RWPE2 (cell line): ENCODE measurements at regions not wholly inside any gene's neighbourhood (a gene's known extent, or its start where the extent isn't known, plus 50 kb on each side); places are given as distances from the start of the nearest gene placed in this dataset.

Experiments used
- ATAC-seq: fragments of 200-7000 bp; cut with Tn5 transposase; 3 replicates; pipeline ENCODE4 v1.9.1; 2021; ENCODE audit warnings: low read depth
- DNase-seq: peaks from one replicate; pipeline ENCODE4 v3.0.0-alpha.2; 2020; ENCODE audit warnings: low spot score
- H3K27ac ChIP-seq: fragments of 450-650 bp; 2 replicates; pipeline ENCODE4 v1.5.1; 2017; ENCODE audit warnings: mild to moderate bottlenecking; ENCODE audit not compliant: poor library complexity, severe bottlenecking
- H3K27me3 ChIP-seq: fragments of 250-450 bp; sonication (Bioruptor Pico); 2 replicates; pipeline ENCODE4 v1.5.1; 2021; ENCODE audit warnings: mild to moderate bottlenecking, moderate library complexity; ENCODE audit not compliant: insufficient read depth, poor library complexity, severe bottlenecking
- H3K36me3 ChIP-seq: fragments of 250-450 bp; sonication (Bioruptor Pico); 2 replicates; pipeline ENCODE4 v1.5.1; 2020; ENCODE audit warnings: low read depth, mild to moderate bottlenecking, moderate library complexity
- H3K4me1 ChIP-seq: fragments of 250-450 bp; sonication (Bioruptor Pico); 2 replicates; pipeline ENCODE4 v1.5.1; 2021; ENCODE audit warnings: mild to moderate bottlenecking, moderate library complexity; ENCODE audit not compliant: insufficient read depth, poor library complexity, severe bottlenecking
- H3K4me3 ChIP-seq: fragments of 250-450 bp; sonication (Bioruptor Pico); 2 replicates; pipeline ENCODE4 v1.5.1; 2021; ENCODE audit warnings: mild to moderate bottlenecking, moderate library complexity; ENCODE audit not compliant: severe bottlenecking
- H3K9me3 ChIP-seq: fragments of 250-450 bp; sonication (Bioruptor Pico); 2 replicates; pipeline ENCODE4 v1.5.1; 2021; ENCODE audit warnings: mild to moderate bottlenecking, moderate library complexity; ENCODE audit not compliant: severe bottlenecking
- TF ChIP-seq, protein P1 (sequence below): fragments of 450-650 bp; IDR thresholded peaks from one replicate; pipeline ENCODE4 v1.5.1; 2017; ENCODE audit warnings: mild to moderate bottlenecking, moderate library complexity; ENCODE audit not compliant: poor library complexity, severe bottlenecking

DNA sequence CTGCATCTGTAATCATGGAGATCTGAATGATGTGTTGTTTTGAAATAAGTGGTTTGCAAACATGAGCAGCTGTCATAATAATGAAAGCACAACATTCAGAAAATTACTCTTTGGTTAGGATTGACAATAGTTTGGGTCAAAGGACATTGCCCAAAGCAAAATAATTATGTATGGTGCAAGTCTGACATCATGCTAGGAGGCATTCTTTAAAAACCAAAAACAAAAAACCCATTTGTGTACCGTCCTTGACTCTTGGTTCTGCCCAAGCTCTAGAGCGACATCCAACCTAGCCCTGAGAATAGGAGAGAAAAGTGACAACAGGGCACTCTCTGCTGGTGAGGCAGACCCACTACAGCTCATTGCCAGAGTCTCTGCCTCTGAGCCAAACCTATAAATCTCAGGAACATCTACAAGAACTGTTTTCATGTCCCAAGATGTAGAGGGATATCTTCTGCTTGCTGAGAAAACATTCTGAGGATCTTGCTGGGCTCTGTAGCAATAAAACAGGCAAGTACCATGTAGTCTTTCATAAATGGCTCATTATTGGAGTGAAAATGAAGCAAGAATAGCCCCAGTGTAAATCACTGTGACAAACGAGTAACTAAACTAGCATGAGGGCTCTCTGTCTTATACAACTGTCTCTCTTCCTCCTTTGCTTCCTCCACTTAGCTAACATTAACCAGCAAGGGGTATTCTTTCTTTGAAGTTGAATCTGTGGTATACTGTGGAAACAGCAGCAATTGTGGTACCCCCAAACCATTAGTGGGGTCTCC is 266.8 kb upstream of the CXCR4 start:
- H3K27ac ChIP-seq, result no peak overlapping the region
- no peaks in the 10 kb centered on the region for H3K27me3 ChIP-seq
- H3K4me3 ChIP-seq, result no peak overlapping the region
- TF ChIP-seq, protein P1, sequence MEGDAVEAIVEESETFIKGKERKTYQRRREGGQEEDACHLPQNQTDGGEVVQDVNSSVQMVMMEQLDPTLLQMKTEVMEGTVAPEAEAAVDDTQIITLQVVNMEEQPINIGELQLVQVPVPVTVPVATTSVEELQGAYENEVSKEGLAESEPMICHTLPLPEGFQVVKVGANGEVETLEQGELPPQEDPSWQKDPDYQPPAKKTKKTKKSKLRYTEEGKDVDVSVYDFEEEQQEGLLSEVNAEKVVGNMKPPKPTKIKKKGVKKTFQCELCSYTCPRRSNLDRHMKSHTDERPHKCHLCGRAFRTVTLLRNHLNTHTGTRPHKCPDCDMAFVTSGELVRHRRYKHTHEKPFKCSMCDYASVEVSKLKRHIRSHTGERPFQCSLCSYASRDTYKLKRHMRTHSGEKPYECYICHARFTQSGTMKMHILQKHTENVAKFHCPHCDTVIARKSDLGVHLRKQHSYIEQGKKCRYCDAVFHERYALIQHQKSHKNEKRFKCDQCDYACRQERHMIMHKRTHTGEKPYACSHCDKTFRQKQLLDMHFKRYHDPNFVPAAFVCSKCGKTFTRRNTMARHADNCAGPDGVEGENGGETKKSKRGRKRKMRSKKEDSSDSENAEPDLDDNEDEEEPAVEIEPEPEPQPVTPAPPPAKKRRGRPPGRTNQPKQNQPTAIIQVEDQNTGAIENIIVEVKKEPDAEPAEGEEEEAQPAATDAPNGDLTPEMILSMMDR, result peak; percentile 33
- H3K4me1 ChIP-seq, result no peaks in the 10 kb centered on the region
- no peak for DNase-seq
- no peaks in the 10 kb centered on the region for H3K36me3 ChIP-seq
- ATAC-seq, result peak; percentile 58; the same call in 1 of the 3 replicates
- no peaks in the 10 kb centered on the region for H3K9me3 ChIP-seq

DNA sequence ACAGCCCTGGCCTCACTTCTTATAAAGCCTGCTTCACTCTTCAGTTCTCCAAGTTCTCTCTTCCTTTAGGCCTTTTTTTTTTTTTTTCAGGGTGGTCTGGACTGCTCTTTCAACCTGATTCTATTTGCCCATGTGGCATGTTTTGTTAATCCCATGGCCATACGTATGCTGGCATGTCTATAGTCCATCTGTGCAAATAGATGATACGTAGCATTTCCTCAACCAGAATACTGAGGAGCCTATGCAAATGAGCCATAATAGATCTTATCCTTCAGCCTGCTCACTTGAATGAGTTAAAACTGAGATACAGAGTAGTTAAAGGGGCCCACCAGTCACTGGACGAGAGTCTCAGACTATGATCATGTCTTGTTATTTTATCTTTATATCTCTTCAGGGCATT is 265.2 kb upstream of the CXCR4 start:
- TF ChIP-seq, protein P1, result no peak
- no peak overlapping the region for H3K4me3 ChIP-seq
- H3K9me3 ChIP-seq, result no peaks in the 10 kb centered on the region
- ATAC-seq (no peak), DNase-seq (no peak)
- no peaks in the 10 kb centered on the region for H3K27me3 ChIP-seq
- no peaks in the 10 kb centered on the region for H3K4me1 ChIP-seq
- no peak overlapping the region for H3K27ac ChIP-seq
- H3K36me3 ChIP-seq, result no peaks in the 10 kb centered on the region

DNA sequence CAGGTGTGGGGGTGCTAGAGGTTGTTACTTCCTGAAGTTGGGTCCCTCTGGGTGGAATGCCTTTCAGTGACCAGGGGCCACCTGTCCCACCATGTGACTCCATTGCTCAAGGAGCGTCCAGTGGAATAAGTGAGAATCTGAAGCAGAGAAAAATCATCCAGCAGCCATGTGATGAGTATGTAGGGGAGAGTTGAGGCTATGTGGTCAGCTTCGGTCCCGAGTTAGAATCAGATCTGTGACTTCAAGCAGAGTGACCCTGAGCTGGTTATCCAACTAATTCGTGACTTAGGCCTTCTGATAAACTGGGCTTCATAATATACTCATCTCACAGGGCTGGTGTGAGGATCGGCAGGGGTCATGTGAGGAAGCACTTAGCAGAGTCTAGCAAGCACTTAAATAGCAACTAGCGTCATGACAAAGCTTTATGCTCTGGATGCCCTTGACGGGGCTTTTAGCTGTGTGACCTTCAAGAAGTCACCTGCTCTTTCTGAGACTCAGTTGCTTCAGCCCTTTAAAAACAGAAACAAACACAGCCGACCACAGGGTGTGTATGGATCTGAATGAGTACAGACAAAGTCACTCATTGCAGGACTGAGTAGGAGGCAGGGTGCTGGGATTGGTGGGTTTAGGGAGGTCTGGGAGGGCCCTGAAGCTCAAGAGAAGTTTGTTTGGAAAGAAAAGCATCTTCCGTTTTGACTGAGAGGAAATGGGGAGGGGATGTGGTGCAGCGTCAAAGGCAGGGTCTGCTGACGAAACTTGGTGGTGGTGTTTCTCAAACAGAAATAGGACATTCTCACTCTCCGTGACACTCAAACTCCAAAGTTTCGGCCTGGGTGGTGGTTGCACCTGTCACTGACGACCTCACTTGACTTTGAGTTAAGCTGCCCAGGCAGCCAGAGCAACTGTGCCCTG is 264.0 kb upstream of the CXCR4 start:
- DNase-seq (no peak), ATAC-seq (no peak; the same call in 2 of the 3 replicates)
- H3K9me3 ChIP-seq, result no peaks in the 10 kb centered on the region
- H3K4me3 ChIP-seq, result no peak overlapping the region
- no peaks in the 10 kb centered on the region for H3K4me1 ChIP-seq
- no peaks in the 10 kb centered on the region for H3K27me3 ChIP-seq
- TF ChIP-seq, protein P1, result no peak
- no peak overlapping the region for H3K27ac ChIP-seq
- H3K36me3 ChIP-seq, result no peaks in the 10 kb centered on the region

DNA sequence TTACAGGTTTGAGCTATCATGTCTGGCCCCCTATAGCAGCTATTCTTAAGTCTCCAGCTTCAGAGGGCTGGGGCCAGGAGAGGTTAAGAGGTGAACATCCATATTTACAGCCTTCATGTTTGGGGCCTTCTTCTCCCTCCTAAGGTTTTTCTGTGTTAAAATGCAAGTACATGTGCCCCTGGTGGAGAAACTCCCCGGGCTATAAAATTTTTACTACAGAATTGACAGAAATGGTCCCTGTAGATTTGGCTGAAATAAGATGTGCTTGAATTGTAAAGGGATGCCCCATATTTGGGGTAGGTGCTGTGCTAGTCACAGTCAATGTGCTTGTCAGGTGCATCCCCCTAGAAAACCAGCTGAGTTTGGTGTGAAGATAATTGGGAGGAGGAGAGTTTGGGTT is 263.3 kb upstream of the CXCR4 start:
- TF ChIP-seq, protein P1, result no peak
- H3K4me3 ChIP-seq, result no peak overlapping the region
- no peaks in the 10 kb centered on the region for H3K36me3 ChIP-seq
- DNase-seq (no peak), ATAC-seq (no peak)
- no peaks in the 10 kb centered on the region for H3K4me1 ChIP-seq
- H3K27me3 ChIP-seq, result no peaks in the 10 kb centered on the region
- H3K9me3 ChIP-seq, result no peaks in the 10 kb centered on the region
- H3K27ac ChIP-seq, result no peak overlapping the region
